Lung (tissue), 11 donors: ENCODE measurements at regions not wholly inside any gene's neighbourhood (a gene's known extent, or its start where the extent isn't known, plus 50 kb on each side); places are given as distances from the start of the nearest gene placed in this dataset.

ENCODE experiments used
- ATAC-seq: fragments of 200-7000 bp; cut with Tn5 transposase; one replicate; pipeline ENCODE4 v1.9.1; 2020; ENCODE audit warnings: moderate number of reproducible peaks; ENCODE audit not compliant: insufficient read depth, low FRiP score
- DNase-seq, 3 donors: peaks; one replicate each; pipeline ENCODE4 v3.0.0-alpha.2; 2013 to 2017
- H3K27ac ChIP-seq, 2 donors: one replicate each; pipeline ENCODE4 v1.5.1; 2013; ENCODE audit warnings: mild to moderate bottlenecking in 2 of 2, moderate library complexity in 2 of 2, control low read depth in 1 of 2, inconsistent platforms in 1 of 2, low read depth in 1 of 2, low read length in 1 of 2
- H3K27me3 ChIP-seq, 3 donors: one replicate each; pipeline ENCODE4 v1.5.1; 2013; ENCODE audit warnings: low read length in 2 of 3; ENCODE audit not compliant: control insufficient read depth in 3 of 3, insufficient read depth in 3 of 3
- H3K36me3 ChIP-seq, 4 donors: one replicate each; pipeline ENCODE4 v1.5.1; 2013; ENCODE audit warnings: low read length in 4 of 4, mild to moderate bottlenecking in 1 of 4, moderate library complexity in 1 of 4; ENCODE audit not compliant: control insufficient read depth in 4 of 4, insufficient read depth in 4 of 4
- H3K4me1 ChIP-seq, 5 donors: one replicate each; pipeline ENCODE4 v1.5.1; 2013; ENCODE audit warnings: low read length in 5 of 5, mild to moderate bottlenecking in 2 of 5, moderate library complexity in 1 of 5; ENCODE audit not compliant: control insufficient read depth in 5 of 5, insufficient read depth in 5 of 5
- H3K4me3 ChIP-seq: one replicate; pipeline ENCODE4 v1.5.1; 2013; ENCODE audit warnings: mild to moderate bottlenecking, control low read depth, moderate library complexity
- H3K9ac ChIP-seq, 2 donors: one replicate each; pipeline ENCODE4 v1.5.1; 2013; ENCODE audit warnings: low read length in 2 of 2, control low read depth in 1 of 2; ENCODE audit not compliant: insufficient read depth in 1 of 2
- H3K9me3 ChIP-seq, 4 donors: one replicate each; pipeline ENCODE4 v1.5.1; 2013; ENCODE audit warnings: low read length in 3 of 4, mild to moderate bottlenecking in 1 of 4, moderate library complexity in 1 of 4; ENCODE audit not compliant: control insufficient read depth in 4 of 4, insufficient read depth in 3 of 4
- CTCF ChIP-seq: IDR thresholded peaks from 2 replicates; pipeline ENCODE4 v1.5.1; 2012; ENCODE audit warnings: mild to moderate bottlenecking; ENCODE audit errors: control extremely low read depth, extremely low read depth
- WGBS, 2 donors: extraction: QIAGEN DNeasy Blood & Tissue Kit; methylation state at CpG; one replicate each; pipeline ENCODE4 v1.1.7; 2013; 5-methylcytosine and 5-hydroxymethylcytosine counted together
- donor health status: control.
- donor health status: control.
- donor health status: Bipolar disorder and iron deficiency.
- donor health status: healthy.
- donor health status: DM: yes; HTN: yes; CAD: no.

GRCh38 chr20:22815603-22816315 is 219.4 kb upstream of the SSTR4 start:
- Histone ChIP-seq H3K4me3 (no peak overlapping the region), H3K9ac (no peak overlapping the region), H3K4me1 (peaks cover 0 to 2% (median 0%) of the 10 kb centered on the region in 5 donors), H3K9me3 (no peaks in the 10 kb centered on the region), H3K27ac (no peak overlapping the region), H3K36me3 (no peaks in the 10 kb centered on the region), H3K27me3 (peaks cover 0 to 2% (median 0%) of the 10 kb centered on the region in 3 donors)
- ATAC-seq, result no peak
- TF ChIP-seq CTCF, result no peak
- DNase-seq, result no peak
- 50 to 55% methylated on average over 9 of the region's 9 CpGs for WGBS, 2 donors

- DNase-seq (no peak), ATAC-seq (no peak)
- Histone ChIP-seq H3K4me1 (peaks cover 0 to 2% (median 0%) of the 10 kb centered on the region in 5 donors), H3K36me3 (no peaks in the 10 kb centered on the region), H3K27ac (no peak overlapping the region), H3K4me3 (no peak overlapping the region), H3K27me3 (peaks cover 0 to 4% (median 0%) of the 10 kb centered on the region in 3 donors), H3K9me3 (no peaks in the 10 kb centered on the region), H3K9ac (no peak overlapping the region)
- 84 to 85% methylated on average over 4 of the region's 4 CpGs for WGBS, 2 donors
- no peak for TF ChIP-seq CTCF
These were observed 216.5 kb upstream of the SSTR4 start for GRCh38 chr20:22818636-22819035.

DNA sequence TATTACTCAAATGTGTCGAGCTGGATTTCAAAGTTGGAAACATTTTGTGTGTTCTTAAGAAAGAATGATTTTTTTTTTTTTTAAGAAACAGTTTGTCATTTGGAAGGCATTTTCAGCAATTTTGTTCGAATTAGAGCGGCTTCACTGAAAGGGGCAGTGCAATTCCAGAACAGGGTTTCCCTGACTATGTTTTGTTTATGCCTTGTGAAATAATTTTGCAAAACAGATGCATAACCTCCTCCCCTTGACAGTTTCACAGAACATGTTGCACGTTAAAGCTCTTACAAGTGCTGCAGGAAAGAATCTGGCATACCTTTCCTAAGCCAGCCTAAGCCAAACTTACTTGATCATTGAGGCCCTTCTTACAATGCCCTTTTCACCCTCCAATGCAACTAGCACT is 216.0 kb upstream of the SSTR4 start:
- WGBS, 2 donors, result 82 to 90% methylated on average over 4 of the region's 4 CpGs
- Histone ChIP-seq H3K36me3 (no peaks in the 10 kb centered on the region), H3K4me1 (peaks cover 0 to 2% (median 0%) of the 10 kb centered on the region in 5 donors), H3K9ac (no peak overlapping the region), H3K9me3 (no peaks in the 10 kb centered on the region), H3K27me3 (peaks cover 0 to 4% (median 0%) of the 10 kb centered on the region in 3 donors), H3K4me3 (no peak overlapping the region), H3K27ac (no peak overlapping the region)
- DNase-seq (no peak), ATAC-seq (no peak)
- TF ChIP-seq CTCF, result no peak
